ENCODE measurements at regions not wholly inside any gene's neighbourhood (a gene's known extent, or its start where the extent isn't known, plus 50 kb on each side); places are given as distances from the start of the nearest gene placed in this dataset.

- ATAC-seq (ENCODE audit: insufficient read depth, low FRiP score) (no peak), DNase-seq (no peak)
- H3K4me3 ChIP-seq: no peak overlapping the region
- TF ChIP-seq CTCF (IDR thresholded peaks at IDR 0.05; ENCODE audit: control extremely low read depth, extremely low read depth): no peak
- no peaks in the 10 kb centered on the region for H3K27me3 ChIP-seq (ENCODE audit: control insufficient read depth in 3 of 3, insufficient read depth in 3 of 3, low read length in 2 of 3)
- H3K4me1 ChIP-seq (ENCODE audit: control insufficient read depth in 5 of 5, insufficient read depth in 5 of 5, low read length in 5 of 5): no peaks in the 10 kb centered on the region
- 80 to 85% methylated on average over 17 of the region's 17 CpGs for WGBS, 2 donors
- H3K9ac ChIP-seq (ENCODE audit: insufficient read depth in 1 of 2, low read length in 2 of 2): no peak overlapping the region
- no peaks in the 10 kb centered on the region for H3K36me3 ChIP-seq (ENCODE audit: control insufficient read depth in 4 of 4, insufficient read depth in 4 of 4, low read length in 4 of 4)
- H3K9me3 ChIP-seq (ENCODE audit: control insufficient read depth in 4 of 4, insufficient read depth in 3 of 4, low read length in 3 of 4): no peaks in the 10 kb centered on the region
- H3K27ac ChIP-seq (ENCODE audit: low read depth in 1 of 2, low read length in 1 of 2): no peak overlapping the region
These were observed 503.2 kb upstream of the MKI67 start for GRCh38 chr10:128629111-128630096.

- Histone ChIP-seq H3K36me3 (ENCODE audit: control insufficient read depth in 4 of 4, insufficient read depth in 4 of 4, low read length in 4 of 4) (no peaks in the 10 kb centered on the region), H3K27me3 (ENCODE audit: control insufficient read depth in 3 of 3, insufficient read depth in 3 of 3, low read length in 2 of 3) (no peaks in the 10 kb centered on the region), H3K27ac (ENCODE audit: low read depth in 1 of 2, low read length in 1 of 2) (no peak overlapping the region), H3K9ac (ENCODE audit: insufficient read depth in 1 of 2, low read length in 2 of 2) (no peak overlapping the region), H3K4me3 (no peak overlapping the region), H3K4me1 (ENCODE audit: control insufficient read depth in 5 of 5, insufficient read depth in 5 of 5, low read length in 5 of 5) (no peaks in the 10 kb centered on the region), H3K9me3 (ENCODE audit: control insufficient read depth in 4 of 4, insufficient read depth in 3 of 4, low read length in 3 of 4) (no peaks in the 10 kb centered on the region)
- DNase-seq: no peak
- no peak for ATAC-seq (ENCODE audit: insufficient read depth, low FRiP score)
- 66 to 67% methylated on average over 12 of the region's 12 CpGs for WGBS, 2 donors
- no peak for TF ChIP-seq CTCF (IDR thresholded peaks at IDR 0.05; ENCODE audit: control extremely low read depth, extremely low read depth)
These were observed 504.6 kb upstream of the MKI67 start for GRCh38 chr10:128630787-128631252.

- no peak for ATAC-seq (ENCODE audit: insufficient read depth, low FRiP score)
- Histone ChIP-seq H3K27ac (ENCODE audit: low read depth in 1 of 2, low read length in 1 of 2) (no peak overlapping the region), H3K9me3 (ENCODE audit: control insufficient read depth in 4 of 4, insufficient read depth in 3 of 4, low read length in 3 of 4) (no peaks in the 10 kb centered on the region), H3K27me3 (ENCODE audit: control insufficient read depth in 3 of 3, insufficient read depth in 3 of 3, low read length in 2 of 3) (no peaks in the 10 kb centered on the region), H3K4me3 (no peak overlapping the region), H3K36me3 (ENCODE audit: control insufficient read depth in 4 of 4, insufficient read depth in 4 of 4, low read length in 4 of 4) (no peaks in the 10 kb centered on the region), H3K9ac (ENCODE audit: insufficient read depth in 1 of 2, low read length in 2 of 2) (no peak overlapping the region), H3K4me1 (ENCODE audit: control insufficient read depth in 5 of 5, insufficient read depth in 5 of 5, low read length in 5 of 5) (no peaks in the 10 kb centered on the region)
- DNase-seq: peak in 2 of 3 donors; percentile 59 to 60
- WGBS, 2 donors: 51 to 57% methylated on average over 12 of the region's 12 CpGs
- TF ChIP-seq CTCF (IDR thresholded peaks at IDR 0.05; ENCODE audit: control extremely low read depth, extremely low read depth): no peak
These were observed 505.6 kb upstream of the MKI67 start for GRCh38 chr10:128631801-128632241.

Data from lung (tissue), 11 donors.